Activated naive CD4-positive, alpha-beta T cell treated with Interleukin-2 at 50 U/mL for 16 hours (primary cell): ENCODE measurements at regions not wholly inside any gene's neighbourhood (a gene's known extent, or its start where the extent isn't known, plus 50 kb on each side); places are given as distances from the start of the nearest gene placed in this dataset.

Source experiments
- DNase-seq: peaks from one replicate; pipeline ENCODE4 v3.0.0-alpha.2; 2020

- no peak for DNase-seq
Measured at GRCh38 chr5:2014058-2014610, 131.4 kb upstream of the IRX4 start.

GRCh38 chr5:2013301-2014057 lies 130.8 kb upstream of the IRX4 start:
- no peak for DNase-seq

- DNase-seq: no peak
Measured at GRCh38 chr5:2012885-2013284, 130.2 kb upstream of the IRX4 start.

DNA sequence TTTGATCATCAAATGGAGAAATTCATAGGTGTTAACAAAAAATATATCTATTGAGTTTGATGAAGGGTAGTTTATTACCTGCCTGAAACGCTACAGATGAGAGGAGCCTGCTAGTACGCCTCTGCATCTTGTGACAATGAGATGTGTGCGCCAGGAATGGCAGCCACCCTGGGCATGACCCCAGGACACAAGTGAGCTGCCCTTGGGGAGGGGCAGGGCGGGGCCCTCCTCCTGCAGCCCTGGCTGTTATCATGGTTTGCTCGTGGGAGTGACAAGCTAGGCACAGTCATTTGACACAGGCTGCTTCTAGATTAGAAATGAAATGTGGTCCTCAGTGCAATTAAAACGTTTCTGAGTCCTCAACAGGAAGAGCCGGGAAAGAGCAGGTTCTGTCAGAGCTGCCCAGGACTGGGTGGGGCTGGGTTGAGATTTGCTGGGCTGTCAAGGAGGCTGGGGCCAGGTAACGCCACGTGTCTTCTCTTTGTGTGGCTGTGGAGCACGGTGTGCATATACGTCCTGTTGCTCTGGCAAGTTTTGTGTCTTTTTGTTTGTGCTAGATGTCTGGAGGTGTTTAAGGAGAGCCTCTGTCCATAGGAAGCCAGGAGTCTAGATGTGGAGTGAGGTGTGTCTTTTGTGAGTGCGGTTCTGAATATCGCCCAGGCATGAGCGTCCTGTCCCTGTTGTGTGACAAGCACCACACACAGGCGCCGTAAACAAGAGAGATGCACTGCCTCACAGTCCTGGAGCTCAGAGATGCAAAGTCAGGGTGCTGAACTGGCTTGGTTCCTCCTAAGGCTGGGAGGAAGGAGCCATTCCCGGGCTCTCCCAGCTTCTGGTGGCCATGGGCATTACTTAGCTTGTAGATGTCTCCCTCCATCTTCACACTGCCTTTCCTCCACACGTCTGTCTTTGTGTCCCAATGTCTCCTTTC lies 129.0 kb upstream of the IRX4 start:
- no peak for DNase-seq

GRCh38 chr5:2010940-2011339 lies 128.2 kb upstream of the IRX4 start:
- DNase-seq: no peak

- no peak for DNase-seq
Measured at GRCh38 chr5:2009986-2010914, 127.5 kb upstream of the IRX4 start.

DNA sequence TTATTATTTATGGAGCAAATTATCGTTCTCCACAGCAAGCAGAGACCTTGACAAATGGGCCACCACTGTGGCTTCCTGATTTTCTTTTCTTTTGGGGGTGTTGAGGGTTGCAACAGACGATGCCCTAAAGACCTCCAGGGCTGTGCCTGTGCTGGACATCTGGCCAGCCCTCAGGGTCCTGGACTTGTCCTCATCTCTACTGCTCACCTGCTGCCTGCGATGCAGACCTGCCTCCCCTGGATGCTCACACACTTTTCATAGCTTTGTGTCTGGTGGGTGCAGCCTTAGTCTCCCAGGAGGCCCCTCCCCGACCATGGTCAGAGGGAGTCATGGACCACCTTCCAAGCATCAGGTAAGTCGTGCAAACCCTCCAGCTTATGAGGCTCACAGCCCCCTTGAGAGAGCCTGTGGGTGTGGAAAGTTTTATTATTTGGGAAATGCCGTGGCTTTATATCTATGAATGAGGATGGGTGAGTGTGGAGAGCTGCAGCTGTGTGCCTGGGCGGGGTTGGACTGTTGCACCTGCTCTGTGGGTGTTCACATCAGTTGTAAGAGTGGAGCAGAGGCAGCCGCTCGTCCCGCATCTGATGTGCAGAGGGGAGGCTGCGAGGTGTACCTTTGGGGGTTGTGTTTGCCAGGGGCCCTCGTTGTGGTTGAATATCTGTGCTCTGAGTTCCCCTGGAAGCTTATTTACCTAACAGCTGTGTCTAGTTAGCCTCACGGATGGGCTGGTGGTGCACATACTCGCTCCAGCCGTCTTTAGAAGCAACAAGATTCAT lies 126.3 kb upstream of the IRX4 start:
- DNase-seq: no peak

- DNase-seq: no peak
Measured at GRCh38 chr5:2007878-2008501, 125.3 kb upstream of the IRX4 start.

GRCh38 chr5:2007496-2007877 lies 124.8 kb upstream of the IRX4 start:
- DNase-seq: no peak

- no peak for DNase-seq
Measured at GRCh38 chr5:2006971-2007291, 124.2 kb upstream of the IRX4 start.

GRCh38 chr5:2006193-2006970 lies 123.7 kb upstream of the IRX4 start:
- no peak for DNase-seq

DNA sequence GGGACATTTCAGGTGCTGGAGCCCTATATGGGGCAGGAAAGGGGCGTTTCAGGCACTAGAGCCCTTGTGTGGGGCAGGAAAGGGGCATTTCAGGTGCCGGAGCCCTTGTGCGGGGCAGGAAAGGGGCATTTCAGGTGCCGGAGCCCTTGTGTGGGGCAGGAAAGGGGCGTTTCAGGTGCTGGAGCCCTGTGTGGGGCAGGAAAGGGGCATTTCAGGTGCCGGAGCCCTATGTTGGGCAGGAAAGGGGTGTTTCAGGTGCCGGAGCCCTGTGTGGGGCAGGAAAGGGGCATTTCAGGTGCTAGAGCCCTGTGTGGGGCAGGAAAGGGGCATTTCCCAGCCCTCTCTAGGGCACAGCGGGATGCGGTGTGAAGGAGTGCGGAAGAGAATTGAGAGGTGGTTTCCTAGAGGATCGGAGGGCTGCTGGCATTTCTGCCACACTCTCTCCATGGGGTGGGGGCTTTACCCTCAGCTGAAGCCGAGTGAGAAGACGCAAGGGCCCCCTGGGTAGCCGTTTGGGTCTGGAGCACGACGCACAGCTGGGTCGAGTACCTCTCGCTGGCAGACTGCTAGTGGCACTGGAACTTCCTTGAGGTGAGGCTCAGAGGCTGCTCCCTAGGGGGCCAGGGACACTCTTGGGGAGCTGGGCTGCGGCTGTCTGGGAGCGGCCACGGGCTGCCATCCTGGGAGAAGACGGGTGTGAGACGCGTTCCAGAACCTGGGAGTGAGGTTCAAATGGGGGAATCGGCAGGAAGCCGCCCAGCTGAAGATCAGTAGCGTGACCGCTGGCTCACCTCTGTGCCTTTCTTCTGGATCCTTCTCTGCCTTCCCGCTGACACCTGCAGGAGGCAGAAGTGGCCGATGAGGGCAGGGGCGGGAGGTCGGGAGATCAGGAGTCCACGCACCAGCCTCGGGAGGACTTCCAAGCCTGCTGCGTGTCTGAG lies 122.6 kb upstream of the IRX4 start:
- no peak for DNase-seq

- DNase-seq: no peak
Measured at GRCh38 chr5:2003690-2004365, 121.1 kb upstream of the IRX4 start.

GRCh38 chr5:2003206-2003605 lies 120.5 kb upstream of the IRX4 start:
- no peak for DNase-seq

DNA sequence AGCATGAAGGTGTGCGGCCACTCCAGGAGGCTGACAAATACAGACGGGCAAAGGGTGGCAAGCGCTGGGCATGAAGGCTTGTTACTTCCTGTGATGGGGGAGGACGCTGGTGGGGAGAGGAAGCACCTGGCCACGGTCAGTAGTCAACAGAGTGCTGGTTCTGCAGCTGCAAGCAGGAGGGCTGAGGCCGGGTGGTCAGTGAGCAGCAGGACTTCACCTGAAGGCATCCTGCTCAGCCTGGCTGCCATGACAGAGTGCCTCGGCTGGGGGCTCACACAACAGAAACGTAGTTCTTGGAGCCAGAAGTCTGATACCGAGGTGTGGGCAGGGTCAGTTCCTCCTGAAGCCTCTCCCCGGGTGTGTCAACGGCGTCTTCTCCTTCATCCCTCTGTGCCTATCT lies 118.6 kb upstream of the IRX4 start:
- no peak for DNase-seq

DNA sequence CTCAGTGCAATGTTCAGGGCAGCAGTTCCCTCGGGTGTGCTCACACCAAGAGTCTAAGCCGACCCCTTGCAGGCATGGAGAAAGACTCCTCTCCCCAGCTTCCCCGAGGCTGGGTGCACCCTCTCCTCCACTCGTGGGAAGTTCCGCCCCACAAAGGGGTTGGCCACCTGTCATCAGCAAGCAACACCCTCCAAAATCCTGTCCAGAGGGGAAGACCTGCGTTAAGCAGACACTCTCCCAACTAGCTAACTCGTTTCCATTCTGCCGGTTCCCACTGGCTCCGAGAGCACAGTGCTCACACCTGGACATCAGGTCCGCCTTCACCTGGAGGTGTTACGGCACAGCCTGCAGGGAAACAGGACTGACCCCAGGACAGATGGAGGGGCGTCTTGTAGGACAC lies 117.9 kb upstream of the IRX4 start:
- DNase-seq: no peak

DNA sequence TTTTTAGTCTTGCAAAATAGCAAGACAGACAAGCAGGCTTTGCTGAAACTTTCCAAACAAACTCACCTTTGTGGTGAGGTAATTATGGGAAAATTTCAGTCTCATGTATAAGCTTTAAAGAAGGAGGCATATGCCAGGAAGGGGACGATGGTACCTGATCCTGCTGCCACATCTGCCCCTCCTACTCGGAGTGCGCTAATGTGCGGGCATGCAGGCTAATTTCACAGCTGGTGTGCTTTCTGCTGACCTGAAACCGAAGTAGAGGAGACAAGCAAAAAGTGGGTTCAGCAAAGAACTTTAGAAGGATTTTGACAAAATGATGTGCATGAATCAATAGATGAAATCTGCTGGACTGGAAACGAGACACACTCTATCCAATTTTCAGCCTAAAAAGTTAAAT lies 117.1 kb upstream of the IRX4 start:
- DNase-seq: no peak

GRCh38 chr5:1998716-1999317 lies 116.1 kb upstream of the IRX4 start:
- no peak for DNase-seq

DNA sequence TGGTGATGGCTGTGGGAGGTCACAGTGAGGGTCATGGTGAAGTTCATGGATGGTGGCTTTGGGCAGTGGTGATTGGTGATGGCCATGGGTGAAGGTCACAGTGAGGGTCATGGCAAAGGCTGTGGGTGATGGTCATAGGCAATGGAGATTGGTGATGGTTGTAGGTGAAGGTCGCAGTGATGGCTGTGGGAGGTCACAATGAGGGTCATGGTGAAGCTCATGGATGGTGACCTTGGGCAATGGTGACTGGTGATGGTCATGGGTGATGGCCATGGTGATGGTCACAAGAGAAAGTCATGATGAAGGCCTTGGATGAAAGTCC lies 115.6 kb upstream of the IRX4 start:
- DNase-seq: no peak
